ENCODE measurements at regions not wholly inside any gene's neighbourhood (a gene's known extent, or its start where the extent isn't known, plus 50 kb on each side); places are given as distances from the start of the nearest gene placed in this dataset.
"Not testable (repeated sequence)": the region's sequence is repeated elsewhere in the genome, so short reads cannot be mapped to it uniquely, and the experiment has no call there.

DNA sequence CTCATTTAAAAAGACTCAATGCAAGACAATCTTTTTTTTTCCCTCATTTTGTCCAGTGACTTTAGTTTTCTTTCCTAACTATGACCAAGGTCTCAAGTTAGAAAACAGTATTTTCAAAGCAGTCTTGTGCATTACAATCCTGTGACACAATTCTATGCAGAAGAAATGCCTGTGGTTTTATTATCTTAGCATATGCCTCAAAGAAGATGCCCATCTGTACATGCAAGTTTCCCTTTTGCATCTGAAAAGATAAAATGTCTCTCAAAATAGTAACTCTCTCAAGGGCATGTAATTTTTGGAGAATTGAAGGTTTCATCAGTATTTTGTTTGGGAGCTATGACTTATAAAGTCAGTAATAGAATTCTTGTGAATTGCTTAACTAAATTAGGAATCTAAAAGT, 292.0 kb upstream of the SUCLG2 start:
- DNase-seq (ENCODE audit: low spot score), result no peak

DNA sequence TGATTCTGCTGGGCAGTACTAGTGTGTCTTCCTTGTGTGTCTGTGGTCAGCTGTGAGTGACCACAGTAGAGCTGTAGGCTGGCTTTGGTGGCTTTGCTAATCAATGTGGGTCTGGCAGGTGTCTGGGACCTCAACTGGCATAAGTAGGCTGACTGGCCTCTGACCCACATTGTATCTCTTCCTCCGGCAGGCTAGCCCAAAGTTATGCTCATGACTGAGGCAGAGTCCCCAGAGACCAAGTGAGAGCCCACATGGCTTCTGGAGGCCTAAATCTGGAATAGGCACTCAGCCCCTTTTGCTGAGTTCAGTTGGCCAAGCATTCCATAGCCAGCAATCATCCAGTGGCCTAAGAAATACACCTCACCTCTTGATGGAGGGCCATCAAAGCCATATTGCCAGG, 289.1 kb upstream of the SUCLG2 start:
- DNase-seq (ENCODE audit: low spot score), result no peak

DNA sequence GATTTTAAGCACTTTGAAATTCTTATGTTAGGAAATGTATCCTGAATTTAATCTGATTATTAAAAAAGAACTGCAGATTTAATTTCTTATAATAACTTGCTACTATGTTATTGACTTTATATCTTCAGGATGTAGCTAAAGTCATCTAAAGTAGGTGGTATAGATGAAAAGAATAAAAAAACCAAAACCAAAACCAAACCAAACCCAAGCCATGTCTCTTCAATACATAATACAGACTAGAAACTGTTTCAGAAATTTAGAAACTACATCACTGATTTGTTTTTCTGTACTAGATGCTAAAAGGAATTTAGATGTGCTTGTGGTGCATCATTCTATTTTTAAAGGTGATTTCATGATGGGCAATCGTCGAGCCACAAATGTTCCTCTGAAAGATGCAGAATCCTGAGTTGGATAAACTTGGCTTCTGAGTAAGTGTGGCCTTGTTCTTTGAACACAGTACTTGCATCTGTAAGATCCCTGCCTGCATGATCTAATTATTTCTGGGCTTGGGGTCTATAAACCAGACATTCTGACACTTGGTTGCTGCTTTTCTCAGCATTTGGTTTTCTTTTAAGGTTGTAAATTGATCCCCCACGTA, 287.1 kb upstream of the SUCLG2 start:
- no peak for DNase-seq (ENCODE audit: low spot score)

DNA sequence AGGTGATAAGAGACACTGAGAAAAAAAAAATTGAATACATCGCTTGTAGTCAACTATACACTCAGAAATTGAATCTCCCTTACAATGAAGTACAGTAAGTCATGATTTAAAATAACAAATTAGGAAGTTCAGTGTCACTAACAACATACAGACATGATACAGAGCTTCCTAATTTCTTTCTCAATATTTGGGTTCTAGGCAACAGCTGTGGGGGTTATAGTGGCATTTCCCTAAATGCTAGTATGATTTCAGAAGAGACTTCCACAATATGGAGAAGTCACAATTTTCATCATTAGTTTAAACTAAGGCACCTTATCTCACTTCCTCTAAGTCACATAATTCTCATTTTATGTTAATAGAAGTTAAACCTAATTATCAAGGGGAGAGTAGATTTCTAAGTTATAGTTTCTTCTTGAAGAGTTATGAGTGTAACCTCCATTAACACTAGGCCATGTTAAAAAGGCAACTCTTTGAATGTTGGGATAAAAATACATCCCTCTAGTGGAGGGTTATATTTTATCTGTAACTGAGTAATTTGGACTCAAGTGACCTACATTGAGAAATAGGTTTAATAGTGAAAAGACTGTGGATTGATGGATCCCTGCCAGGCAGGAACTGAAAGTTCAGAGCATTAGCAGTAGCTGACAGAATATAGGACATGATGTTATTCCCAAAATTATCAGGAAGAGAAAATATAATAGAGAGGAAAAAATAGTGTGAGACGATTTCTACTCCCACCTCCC, 286.0 kb upstream of the SUCLG2 start:
- DNase-seq (ENCODE audit: low spot score), result peak; percentile 28

DNA sequence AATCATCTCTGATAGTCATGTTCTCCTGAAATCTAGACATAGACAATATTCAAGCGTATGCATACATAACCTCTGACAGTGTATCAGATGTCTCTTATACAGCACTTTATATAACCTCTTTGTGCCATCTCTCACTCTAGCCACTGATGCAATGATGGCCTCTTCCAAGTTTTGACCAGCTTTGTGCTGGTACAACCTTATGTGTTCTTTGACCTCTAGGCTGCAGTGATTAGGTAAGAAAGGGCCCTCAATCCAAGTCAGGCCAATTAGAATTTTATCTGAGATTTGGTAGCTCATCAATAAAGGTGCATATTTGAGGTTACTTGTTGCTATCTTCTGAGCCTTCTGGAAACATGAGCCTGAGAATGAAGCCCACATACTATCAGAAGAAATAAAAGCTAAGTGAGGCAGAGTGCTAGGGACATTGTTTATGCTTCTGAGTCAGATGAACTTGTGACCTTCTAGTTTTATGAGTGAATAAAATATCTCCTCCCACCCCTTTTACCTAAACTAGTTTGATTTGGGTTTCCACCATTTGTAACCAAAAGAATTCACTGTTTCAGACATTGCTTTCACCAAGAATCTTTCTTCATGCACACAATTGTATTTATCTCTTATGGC, 283.2 kb upstream of the SUCLG2 start:
- no peak for DNase-seq (ENCODE audit: low spot score)

DNA sequence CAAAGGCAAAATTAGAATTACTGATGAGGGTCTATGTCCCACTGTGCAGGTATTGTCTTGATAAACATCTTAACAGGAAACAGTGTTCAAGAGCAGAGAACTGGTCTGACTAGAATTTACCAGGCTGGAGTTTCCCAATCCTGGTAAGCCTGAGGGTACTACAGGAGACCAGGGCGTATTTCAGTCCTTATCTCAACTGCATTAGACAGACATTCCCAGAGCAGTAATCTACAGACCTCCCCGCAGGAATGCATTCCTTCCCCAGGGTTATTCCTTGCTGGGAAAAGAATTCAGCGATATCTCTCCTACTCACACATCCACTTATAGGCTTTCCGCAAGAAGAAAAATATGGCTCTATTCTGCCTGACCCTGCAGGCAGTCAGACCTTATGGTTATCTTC, 276.0 kb upstream of the SUCLG2 start:
- DNase-seq (ENCODE audit: low spot score), result not testable (repeated sequence)

DNA sequence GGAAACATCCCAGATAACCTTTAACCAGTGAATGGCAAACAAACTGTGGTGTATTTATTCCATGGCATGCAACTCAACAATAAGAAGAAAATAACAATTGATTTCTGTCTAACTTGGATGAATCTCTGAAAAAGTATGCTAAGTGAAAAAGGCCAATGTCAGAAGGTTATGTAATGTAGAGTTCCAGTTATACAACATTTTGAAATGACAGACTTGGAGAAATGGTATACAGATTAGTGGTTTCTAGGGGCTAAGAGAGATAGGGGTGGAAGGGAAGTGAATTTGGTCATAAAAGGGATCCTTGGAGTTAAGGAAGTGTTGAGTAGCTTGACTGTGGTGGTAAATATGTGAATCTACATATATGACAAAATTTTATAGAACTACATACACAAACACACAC, 269.4 kb upstream of the SUCLG2 start:
- DNase-seq (ENCODE audit: low spot score), result no peak

DNA sequence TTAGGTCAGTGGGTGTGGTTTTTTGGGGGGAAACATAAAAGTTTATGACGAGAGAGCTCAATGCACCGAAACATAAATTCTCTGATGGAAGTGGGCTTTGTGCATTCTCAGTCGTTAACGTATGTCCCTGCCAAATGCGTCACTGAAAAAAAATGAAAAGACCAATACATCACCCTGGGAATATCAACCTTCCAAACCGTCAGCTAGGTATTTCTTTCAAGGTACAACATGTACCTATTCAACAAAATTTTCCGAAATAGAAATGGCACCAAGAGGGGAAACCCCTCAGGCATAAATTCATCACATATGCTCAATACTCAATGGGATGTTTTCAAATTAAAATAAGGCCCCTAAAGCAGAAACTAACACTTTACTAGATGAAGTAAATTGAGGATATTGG, 266.6 kb upstream of the SUCLG2 start:
- no peak for DNase-seq (ENCODE audit: low spot score)

DNA sequence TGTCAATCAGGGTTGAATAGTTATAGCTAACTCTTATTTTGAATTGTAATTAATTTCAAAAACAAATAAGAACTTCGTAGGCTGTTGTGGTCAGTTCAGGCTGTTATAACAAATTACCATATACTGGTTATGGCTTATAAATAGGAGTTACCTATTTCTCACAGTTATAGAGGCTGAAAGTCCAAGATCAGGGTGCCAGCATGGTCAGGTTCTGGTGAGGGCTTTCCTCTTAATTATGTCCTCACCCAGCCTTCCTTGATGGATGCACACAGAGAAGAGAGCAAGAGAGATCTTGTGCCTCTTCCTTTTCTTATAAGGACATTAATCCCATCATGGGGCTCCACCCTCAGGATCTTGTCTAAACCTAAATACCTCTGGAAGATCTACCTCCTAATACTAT, 265.9 kb upstream of the SUCLG2 start:
- DNase-seq (ENCODE audit: low spot score), result no peak

DNA sequence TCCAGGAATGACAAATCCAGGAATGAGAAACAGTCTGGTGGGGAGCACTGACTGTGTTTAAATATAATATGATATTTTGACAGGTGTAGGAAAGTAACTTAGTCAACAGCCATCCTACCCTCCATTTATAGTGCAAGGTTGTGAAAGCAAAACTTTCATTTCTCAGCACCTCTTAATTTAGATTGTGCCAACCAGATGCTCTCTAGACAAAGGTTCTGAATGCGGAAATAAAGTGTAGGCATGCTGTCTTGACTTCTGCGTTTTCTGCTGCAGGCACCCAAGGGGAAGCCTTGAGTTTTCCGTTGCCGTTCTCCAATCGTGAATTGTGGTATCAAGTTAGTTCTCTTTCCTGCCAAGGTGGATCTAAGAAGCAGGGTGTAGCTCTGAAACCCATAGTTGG, 261.9 kb upstream of the SUCLG2 start:
- DNase-seq (ENCODE audit: low spot score), result no peak

DNA sequence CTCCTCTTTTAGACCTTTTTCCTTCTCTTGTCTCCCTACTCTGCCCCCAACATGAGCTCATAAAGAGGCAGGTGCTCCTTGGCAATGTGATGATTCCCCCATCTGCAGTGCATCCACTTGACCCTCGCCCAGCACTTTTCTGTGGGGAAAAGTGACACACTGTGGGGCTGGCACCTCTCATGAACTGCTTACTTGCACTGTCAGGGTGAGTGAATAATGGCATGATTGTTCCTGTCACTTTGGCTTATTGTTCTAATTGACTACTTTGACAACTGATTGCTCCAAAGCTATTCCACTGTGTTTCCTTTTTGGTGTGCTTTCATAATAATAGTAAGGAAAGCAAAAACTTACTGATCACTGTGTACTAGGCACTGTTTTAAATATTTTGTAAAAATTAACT, 253.3 kb upstream of the SUCLG2 start:
- DNase-seq (ENCODE audit: low spot score), result no peak

DNA sequence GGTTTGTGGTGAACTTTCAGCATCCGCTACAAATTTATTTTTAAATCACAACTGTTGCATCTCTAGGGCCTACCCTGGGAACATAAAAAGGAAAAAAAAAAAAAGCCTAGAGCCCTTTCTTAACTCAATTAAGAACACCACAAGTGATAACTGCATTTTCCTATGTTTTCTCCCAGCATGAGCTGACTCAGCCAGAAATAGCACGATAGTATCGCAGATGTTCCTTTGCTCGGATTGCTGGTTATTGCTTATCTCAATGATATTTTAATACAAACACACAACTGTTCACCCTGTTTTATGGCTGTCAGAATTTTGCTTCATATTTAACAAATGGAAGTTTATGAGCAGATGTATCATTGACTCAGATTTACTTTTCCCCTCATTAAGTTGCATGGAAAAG, 251.8 kb upstream of the SUCLG2 start:
- DNase-seq (ENCODE audit: low spot score), result no peak

DNA sequence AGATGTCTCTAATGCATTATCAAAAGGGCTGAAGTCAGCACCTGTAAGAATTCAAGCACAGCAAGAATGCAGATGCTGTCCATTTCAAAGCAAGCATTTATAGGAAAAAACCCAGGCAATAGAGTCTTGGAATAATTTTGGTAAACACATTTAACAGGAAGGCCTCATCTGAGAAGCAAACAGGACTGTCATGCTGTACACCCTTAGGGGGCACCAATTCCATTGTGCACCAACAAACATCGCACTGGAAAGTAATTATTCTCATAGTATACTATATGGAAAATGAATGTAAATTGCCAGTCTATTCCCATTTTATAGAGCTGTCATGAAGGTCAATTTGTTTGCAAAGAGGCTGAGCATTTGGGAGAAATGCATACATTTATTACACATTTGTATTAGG, 247.3 kb upstream of the SUCLG2 start:
- no peak for DNase-seq (ENCODE audit: low spot score)

DNA sequence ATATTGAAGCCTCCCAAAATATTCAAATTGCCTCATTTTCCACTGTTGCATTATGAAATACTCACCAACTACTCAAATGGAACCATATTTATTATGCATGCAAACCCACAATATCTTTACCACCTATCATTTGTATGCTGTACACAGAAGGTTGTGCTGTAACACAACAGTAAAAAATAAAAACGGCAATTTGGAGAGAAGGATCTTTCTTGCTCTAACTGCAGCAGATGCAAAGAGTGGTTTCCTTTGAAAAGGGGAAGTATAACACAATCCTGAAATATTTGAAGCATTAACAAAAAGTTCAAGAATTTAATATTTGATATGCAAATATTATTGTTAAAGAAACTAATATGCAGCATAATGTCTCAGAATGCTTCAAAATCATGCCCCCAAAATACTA, 244.5 kb upstream of the SUCLG2 start:
- DNase-seq (ENCODE audit: low spot score), result no peak

DNA sequence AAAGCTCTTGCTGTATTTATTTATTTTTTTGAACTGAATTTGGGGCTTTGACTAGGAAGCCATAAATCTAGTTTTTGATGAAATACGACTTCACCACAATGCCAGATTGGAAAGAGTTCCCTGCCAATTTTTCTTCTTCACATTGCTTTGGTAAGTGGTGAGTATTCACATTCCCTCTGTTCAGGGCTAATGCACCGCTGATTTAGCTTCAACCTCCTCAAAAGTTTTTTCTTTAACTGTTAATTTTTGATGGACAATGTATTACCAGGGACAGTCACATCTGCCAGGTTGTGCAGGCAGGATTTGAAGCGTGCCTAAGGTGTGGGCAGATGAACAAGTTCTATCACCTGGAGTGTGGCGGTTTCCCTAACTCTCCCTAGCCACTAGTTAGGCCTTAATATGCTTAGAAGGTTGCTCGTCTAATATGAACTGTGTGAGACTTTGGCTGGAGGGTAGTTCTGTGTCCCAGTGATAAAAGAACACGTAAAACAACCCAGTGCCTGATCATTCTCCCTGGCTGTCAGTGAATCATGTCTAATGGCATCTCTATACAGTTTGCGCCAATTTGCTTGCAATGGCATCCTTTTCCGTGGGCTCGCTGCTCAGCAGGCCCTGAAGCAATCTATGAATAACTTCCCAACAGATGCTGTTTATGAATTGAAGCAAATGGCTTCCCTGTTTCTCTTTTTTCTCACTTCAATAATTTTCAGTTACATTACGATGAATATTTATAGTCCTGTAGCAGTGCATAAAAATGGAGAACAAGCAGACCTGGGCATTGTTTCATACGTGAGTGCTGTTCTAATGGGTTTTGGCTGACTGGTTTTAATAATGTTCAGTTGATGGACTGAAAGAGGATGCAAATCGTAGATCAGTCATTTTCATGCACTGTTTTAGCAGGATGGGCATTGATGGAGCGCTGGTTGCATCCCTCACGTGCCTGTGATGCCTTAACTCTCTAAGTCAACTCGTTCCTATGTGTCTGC, 243.2 kb upstream of the SUCLG2 start:
- DNase-seq (ENCODE audit: low spot score), result peak; percentile 70

DNA sequence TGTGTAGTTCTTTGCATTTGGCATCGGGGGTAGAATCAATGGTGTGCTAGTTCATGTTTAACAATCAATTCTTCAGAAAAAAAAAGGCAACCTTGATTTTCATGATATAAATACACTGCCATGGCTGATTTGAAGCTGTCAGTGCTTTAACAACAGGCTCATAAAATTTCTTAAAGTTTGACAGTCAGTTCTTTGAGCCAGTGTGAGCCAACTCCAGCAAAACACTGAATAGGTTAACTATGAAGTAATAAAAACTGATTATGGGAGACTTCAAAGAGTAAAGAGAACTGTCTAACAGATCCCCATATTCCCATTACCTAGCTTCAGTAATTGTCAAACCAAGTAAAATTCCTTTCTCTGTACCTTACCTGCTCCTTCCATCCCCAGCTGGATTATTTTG, 241.7 kb upstream of the SUCLG2 start:
- DNase-seq (ENCODE audit: low spot score), result no peak

DNA sequence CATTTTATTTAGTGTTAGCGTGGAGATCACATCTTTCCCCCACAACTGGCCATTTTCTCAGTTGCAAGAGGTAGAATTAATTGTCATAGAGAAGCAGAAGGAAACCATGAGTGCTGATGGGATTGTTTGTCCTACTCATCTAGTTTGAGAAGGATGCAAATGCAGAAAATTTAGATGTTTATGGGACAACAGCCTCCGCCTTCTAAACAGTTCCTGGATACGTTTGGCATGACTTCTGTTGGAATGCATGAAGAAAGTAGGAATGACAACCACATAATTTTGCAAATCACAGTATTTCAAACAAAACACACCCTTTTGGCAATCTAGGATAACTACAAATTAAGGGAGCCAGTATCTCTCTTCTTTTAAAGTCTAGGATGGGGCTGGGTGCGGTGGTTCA, 240.1 kb upstream of the SUCLG2 start:
- no peak for DNase-seq (ENCODE audit: low spot score)

DNA sequence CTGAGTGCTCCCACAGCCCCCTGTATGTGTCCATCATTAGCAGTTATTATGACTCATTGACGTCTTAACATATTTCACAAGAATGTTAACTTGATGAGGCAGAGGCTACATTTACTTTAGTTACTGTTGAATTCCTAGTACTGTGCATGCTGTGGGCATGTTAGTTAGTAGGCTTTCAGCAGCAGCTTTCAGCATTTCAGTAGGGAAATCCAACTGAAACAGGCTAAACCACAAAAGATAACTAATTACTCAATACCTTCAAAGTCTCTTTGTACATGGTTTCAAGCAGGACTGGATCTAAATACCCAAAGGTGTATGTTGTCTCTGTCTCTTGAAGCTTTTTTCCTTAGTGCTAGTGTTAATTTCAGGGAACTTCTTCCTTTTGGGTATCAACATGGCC, 229.9 kb upstream of the SUCLG2 start:
- DNase-seq (ENCODE audit: low spot score), result no peak

DNA sequence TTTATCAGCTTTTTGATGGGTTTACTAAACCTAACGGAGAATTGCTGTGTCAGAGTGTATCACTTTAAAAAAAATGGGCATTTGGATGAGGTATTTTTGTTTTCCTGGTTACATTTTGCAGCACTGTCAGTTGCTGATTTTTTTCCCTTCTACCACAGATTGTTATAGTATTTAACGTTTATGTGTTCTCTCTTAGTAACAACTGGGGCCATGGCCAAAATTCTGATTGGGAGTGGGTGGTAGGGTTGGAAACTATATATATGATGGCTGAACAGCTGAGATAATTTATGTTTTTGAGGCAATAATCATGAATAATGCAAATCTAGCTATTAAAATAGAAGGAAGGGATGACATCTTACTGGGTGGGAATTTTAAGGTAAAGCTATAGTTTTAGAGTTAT, 229.4 kb upstream of the SUCLG2 start:
- DNase-seq (ENCODE audit: low spot score), result no peak

DNA sequence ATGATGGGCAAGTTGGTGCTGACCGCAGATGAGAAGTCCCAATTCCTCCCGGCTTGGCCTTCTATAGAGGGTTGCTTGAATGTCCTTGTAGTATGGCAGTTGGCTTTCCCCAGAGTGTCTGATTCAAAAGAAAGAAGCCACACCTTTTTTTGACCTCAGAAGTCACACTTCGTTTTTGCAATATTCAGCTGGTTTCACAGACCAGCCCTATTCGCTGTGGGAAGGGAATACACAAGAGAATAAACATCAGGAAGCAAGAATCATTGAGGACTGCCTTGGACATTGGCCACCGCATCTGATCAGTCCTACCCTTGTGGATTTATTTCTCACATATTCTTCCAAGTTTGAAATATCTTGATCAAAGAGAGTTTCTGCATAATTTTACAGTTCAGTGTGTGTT, 228.6 kb upstream of the SUCLG2 start:
- DNase-seq (ENCODE audit: low spot score), result no peak

DNA sequence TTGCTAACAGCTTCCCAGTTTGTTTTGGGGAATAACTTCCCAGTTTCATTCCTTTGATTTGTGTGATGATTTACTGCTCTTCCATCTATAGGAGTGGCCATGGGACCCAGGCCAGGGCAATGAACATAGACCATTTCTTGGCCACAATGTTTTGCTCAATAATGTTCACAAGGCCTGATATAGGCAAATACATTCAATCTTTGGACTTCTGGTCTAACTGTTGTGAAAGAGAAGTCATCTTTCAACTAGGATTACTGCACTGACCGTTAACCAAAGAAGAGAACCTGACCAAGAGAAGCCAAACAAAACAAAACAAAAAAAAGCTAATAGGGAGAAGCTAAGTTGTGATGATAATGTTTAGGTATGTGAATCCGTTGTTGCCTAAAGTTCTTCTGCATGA, 221.8 kb upstream of the SUCLG2 start:
- DNase-seq (ENCODE audit: low spot score), result no peak

DNA sequence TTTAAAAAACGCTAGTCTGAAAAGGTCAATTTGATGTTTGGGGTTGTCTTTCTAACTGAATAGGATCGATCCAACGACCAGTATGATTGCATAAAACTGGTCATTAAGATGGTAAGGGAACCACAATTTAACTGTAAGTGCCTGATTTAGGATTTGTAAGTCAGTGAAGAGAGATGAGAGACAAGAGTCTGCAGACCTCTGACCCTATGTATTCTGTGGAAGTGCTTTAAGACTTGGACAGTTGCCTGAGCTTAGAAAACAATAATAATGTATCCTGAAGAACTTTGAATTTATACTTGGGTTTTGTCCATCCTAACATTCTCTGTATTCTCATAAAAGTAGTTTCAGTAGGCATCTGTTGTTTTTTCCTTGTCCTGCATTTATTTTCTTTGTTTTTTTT, 221.4 kb upstream of the SUCLG2 start:
- DNase-seq (ENCODE audit: low spot score), result no peak

DNA sequence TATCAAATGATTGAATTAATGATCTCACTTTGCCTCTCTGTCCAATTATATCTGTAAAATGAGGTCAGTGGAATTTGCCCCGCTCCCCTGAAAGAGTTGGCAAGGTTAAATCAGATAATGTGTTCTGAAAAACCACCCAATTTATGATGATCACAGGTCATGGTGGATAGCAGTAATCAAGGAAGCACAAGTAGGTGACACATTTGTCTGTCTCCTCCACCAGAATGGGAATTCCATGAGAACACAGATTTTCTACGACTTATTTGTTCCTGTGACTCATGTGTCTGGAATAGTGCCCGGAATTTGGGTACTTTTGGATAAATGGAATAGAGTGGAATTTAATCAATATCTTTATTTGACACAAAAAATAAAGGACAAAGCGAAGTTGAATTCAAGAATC, 220.9 kb upstream of the SUCLG2 start:
- DNase-seq (ENCODE audit: low spot score), result peak; percentile 47
